CD8-positive, alpha-beta memory T cell (primary cell): ENCODE measurements at regions not wholly inside any gene's neighbourhood (a gene's known extent, or its start where the extent isn't known, plus 50 kb on each side); places are given as distances from the start of the nearest gene placed in this dataset.

ENCODE experiments used
- CTCF ChIA-PET: fragments of 350-600 bp; sonication (Branson Sonifier 250); formaldehyde crosslinking; loops from one replicate; lab custom pipeline; 2021; ENCODE audit warnings: antibody characterized with exemption; lab: Charles Lee
- POLR2A ChIA-PET: fragments of 350-600 bp; sonication (Branson Sonifier 250); formaldehyde crosslinking; loops from one replicate; lab custom pipeline; 2021; ENCODE audit warnings: antibody characterized with exemption; lab: Charles Lee
- DNase-seq, 5 donors: peaks; one replicate each; pipeline versions ENCODE4 v3.0.0 to v3.0.0-alpha.2; 2020 to 2022; ENCODE audit warnings: mixed read lengths in 1 of 5
- H3K27ac ChIP-seq: one replicate; pipeline ENCODE4 v1.7.0; 2013; ENCODE audit warnings: low read depth, mild to moderate bottlenecking, low read length, moderate library complexity
- H3K27me3 ChIP-seq: 2 replicates; pipeline ENCODE4 v1.7.0; 2013; ENCODE audit warnings: low read length, mild to moderate bottlenecking; ENCODE audit not compliant: insufficient read depth, poor library complexity, severe bottlenecking
- H3K36me3 ChIP-seq: 2 replicates; pipeline ENCODE4 v1.7.0; 2013; ENCODE audit warnings: mild to moderate bottlenecking, low read length, moderate library complexity; ENCODE audit not compliant: insufficient read depth
- H3K4me1 ChIP-seq: 2 replicates; pipeline ENCODE4 v1.7.0; 2013; ENCODE audit warnings: mild to moderate bottlenecking, low read length, moderate library complexity; ENCODE audit not compliant: insufficient read depth
- H3K4me3 ChIP-seq: 2 replicates; pipeline ENCODE4 v1.7.0; 2013; ENCODE audit warnings: mild to moderate bottlenecking, low read length
- H3K9me3 ChIP-seq: 2 replicates; pipeline ENCODE4 v1.7.0; 2013; ENCODE audit warnings: mild to moderate bottlenecking, low read length
- H3K27ac Mint-ChIP-seq, 8 donors: one replicate each; pipeline ENCODE4 v1.8.0; 2020 to 2021; ENCODE audit warnings: mixed read lengths in 8 of 8, mild to moderate bottlenecking in 6 of 8, inconsistent platforms in 3 of 8, moderate library complexity in 3 of 8
- H3K27me3 Mint-ChIP-seq, 2 donors: one replicate each; pipeline ENCODE4 v1.8.0; 2020 to 2021; ENCODE audit warnings: mixed read lengths in 2 of 2, mild to moderate bottlenecking in 1 of 2, moderate library complexity in 1 of 2
- H3K36me3 Mint-ChIP-seq, 3 donors: one replicate each; pipeline ENCODE4 v1.8.0; 2020 to 2021; ENCODE audit warnings: mixed read lengths in 3 of 3, inconsistent platforms in 1 of 3, mild to moderate bottlenecking in 1 of 3
- H3K4me1 Mint-ChIP-seq, 3 donors: one replicate each; pipeline ENCODE4 v1.8.0; 2020 to 2021; ENCODE audit warnings: mixed read lengths in 3 of 3, inconsistent platforms in 1 of 3, mild to moderate bottlenecking in 1 of 3
- H3K4me3 Mint-ChIP-seq, 7 donors: one replicate each; pipeline ENCODE4 v1.8.0; 2020 to 2021; ENCODE audit warnings: mixed read lengths in 7 of 7, mild to moderate bottlenecking in 6 of 7, moderate library complexity in 4 of 7, inconsistent platforms in 2 of 7
- H3K9me3 Mint-ChIP-seq, 5 donors: one replicate each; pipeline ENCODE4 v1.8.0; 2020 to 2022; ENCODE audit warnings: mixed read lengths in 5 of 5, mild to moderate bottlenecking in 3 of 5, moderate library complexity in 2 of 5, inconsistent platforms in 1 of 5

DNA sequence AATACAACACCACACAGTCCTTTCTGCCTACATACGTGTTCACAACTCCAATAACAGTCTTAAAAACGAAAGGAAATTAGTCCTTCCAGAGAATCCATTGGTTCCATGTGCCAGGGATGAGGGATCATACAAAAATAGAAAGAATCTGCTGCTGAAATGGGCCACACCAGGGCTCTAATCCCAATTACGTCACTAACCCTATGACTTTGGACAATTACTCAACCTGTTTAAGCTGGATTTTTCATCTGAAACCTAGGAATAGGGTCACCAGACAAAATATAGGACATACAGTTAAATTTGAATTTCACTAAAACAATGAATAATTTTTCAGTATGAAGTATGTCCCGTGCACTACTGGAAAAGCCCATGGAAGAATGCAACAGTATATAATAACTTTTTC lies 264.7 kb downstream of the YTHDC2 start:
- Mint-ChIP-seq H3K9me3 (peaks cover 0 to 4% (median 0%) of the 10 kb centered on the region in 5 donors), H3K4me3 (no peak overlapping the region), H3K4me1 (no peaks in the 10 kb centered on the region), H3K27ac (no peak overlapping the region), H3K36me3 (no peaks in the 10 kb centered on the region), H3K27me3 (peaks cover 0 to 1% of the 10 kb centered on the region in 2 donors)
- Histone ChIP-seq H3K9me3 (no peaks in the 10 kb centered on the region), H3K27ac (no peak overlapping the region), H3K4me1 (no peaks in the 10 kb centered on the region), H3K4me3 (no peak overlapping the region), H3K27me3 (no peaks in the 10 kb centered on the region), H3K36me3 (no peaks in the 10 kb centered on the region)
- ChIA-PET POLR2A (no interaction called here), CTCF (no interaction called here)
- no peak for DNase-seq

DNA sequence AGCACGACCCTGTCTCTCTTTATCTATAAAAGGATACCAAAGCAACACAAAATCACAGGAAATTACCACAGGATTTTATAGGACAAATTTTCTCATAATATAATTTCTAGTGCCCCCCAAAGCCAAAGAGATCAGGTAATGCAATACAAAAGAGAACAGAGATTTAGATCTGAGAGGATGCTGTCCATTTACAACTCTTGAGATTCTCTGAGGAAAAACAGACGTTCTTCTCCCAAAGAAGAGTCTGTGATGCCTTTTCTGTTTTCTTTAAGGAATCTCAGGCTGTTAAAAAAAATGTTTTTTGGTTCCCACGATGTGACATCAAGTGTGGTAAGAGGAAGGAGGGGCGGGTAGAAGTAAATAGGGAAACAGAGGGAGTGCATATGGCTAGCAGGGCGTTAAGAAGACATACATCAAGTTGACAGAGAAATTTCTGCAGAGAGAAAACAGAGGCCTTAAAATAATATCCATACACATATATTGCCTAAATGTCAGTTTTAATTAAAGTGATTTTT lies 274.7 kb downstream of the YTHDC2 start:
- Mint-ChIP-seq H3K27me3 (peaks cover 0 to 3% of the 10 kb centered on the region in 2 donors), H3K36me3 (no peaks in the 10 kb centered on the region), H3K4me3 (no peak overlapping the region), H3K9me3 (peaks cover 0 to 10% (median 1%) of the 10 kb centered on the region in 5 donors), H3K27ac (no peak overlapping the region), H3K4me1 (no peaks in the 10 kb centered on the region)
- H3K27ac ChIP-seq: no peak overlapping the region
- H3K9me3 ChIP-seq: no peaks in the 10 kb centered on the region
- ChIA-PET CTCF (no interaction called here), POLR2A (no interaction called here)
- no peaks in the 10 kb centered on the region for H3K36me3 ChIP-seq
- no peak for DNase-seq
- no peak overlapping the region for H3K4me3 ChIP-seq
- H3K4me1 ChIP-seq: no peaks in the 10 kb centered on the region
- H3K27me3 ChIP-seq: no peaks in the 10 kb centered on the region

DNA sequence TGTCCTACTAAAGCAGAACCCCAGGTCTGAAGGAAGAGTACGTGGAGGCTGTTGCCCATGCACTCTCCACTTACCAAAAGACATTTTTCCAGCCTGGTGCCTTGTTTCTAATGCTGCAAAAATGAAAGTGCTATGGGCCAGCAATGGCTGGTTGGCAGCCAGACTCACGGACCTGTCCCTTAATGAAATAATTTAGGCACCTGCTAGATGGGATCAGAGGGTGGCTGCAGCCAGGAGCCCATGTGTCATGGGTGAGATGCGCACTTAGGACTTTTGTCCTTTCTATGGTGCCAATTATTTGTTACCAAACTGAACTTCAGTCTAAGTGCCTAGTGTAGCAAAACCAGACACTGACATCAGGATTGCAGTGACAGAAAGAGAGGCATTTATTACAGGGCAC lies 276.3 kb downstream of the YTHDC2 start:
- H3K27ac Mint-ChIP-seq: no peak overlapping the region
- Histone ChIP-seq H3K27me3 (no peaks in the 10 kb centered on the region), H3K36me3 (no peaks in the 10 kb centered on the region), H3K4me1 (no peaks in the 10 kb centered on the region), H3K27ac (no peak overlapping the region), H3K9me3 (no peaks in the 10 kb centered on the region), H3K4me3 (no peak overlapping the region)
- ChIA-PET POLR2A (no interaction called here), CTCF (interaction anchor here (0.8 kb wide), 1 partner anchor 13 kb away, joined by 3 read pairs; no protein-coding TSS in a partner anchor)
- peaks cover 0 to 3% of the 10 kb centered on the region in 2 donors for H3K27me3 Mint-ChIP-seq
- no peak overlapping the region for H3K4me3 Mint-ChIP-seq
- DNase-seq: no peak
- H3K9me3 Mint-ChIP-seq: peaks cover 0 to 10% (median 1%) of the 10 kb centered on the region in 5 donors
- H3K4me1 Mint-ChIP-seq: no peaks in the 10 kb centered on the region
- no peaks in the 10 kb centered on the region for H3K36me3 Mint-ChIP-seq

DNA sequence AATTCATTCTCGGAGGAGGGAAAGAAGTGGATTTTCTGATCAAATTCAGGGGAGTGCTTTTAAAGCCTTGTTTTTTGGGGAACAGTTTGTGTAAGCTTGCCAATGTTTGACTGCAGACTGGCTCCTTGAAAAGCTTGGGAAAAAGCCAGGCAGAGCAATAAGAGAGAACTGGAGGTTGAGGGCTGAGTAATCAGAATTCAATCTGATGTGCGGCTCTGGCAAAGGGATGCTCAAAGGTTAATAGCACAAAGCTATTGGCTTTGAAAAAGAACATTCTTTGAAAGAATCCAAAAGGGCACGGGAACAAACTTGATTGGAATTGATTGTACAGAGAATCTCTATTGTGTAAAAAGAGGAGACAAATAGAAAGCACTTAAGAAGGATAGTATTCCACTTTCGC lies 279.3 kb downstream of the YTHDC2 start:
- H3K9me3 Mint-ChIP-seq: peaks cover 0 to 10% (median 1%) of the 10 kb centered on the region in 5 donors
- peaks cover 0 to 3% of the 10 kb centered on the region in 2 donors for H3K27me3 Mint-ChIP-seq
- no peak for DNase-seq
- Histone ChIP-seq H3K36me3 (no peaks in the 10 kb centered on the region), H3K4me3 (no peak overlapping the region), H3K4me1 (no peaks in the 10 kb centered on the region), H3K27me3 (no peaks in the 10 kb centered on the region), H3K9me3 (no peaks in the 10 kb centered on the region), H3K27ac (no peak overlapping the region)
- POLR2A ChIA-PET: no interaction called here
- no peak overlapping the region for H3K27ac Mint-ChIP-seq
- CTCF ChIA-PET: no interaction called here
- H3K36me3 Mint-ChIP-seq: no peaks in the 10 kb centered on the region
- no peaks in the 10 kb centered on the region for H3K4me1 Mint-ChIP-seq
- no peak overlapping the region for H3K4me3 Mint-ChIP-seq

DNA sequence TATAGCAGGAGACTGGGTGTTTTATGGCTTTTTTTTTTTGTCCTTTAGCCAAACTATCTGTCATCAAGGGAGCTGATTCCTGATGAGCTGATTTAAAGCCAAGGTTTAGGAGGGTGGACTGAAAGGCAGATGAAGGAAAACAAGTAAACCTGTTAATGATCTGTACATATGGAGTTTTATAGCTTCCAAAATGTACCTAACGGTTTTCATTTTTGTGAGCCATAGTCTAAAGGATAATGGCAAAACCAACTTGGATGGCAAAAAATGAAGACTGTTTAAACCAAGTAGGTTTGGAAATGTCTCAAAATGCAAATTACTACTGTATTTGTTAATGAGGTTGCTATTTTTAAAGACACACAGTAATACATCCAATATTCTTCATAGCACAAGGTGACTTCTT lies 281.5 kb downstream of the YTHDC2 start:
- Histone ChIP-seq H3K36me3 (no peaks in the 10 kb centered on the region), H3K27me3 (no peaks in the 10 kb centered on the region), H3K4me1 (no peaks in the 10 kb centered on the region), H3K4me3 (no peak overlapping the region), H3K27ac (no peak overlapping the region), H3K9me3 (no peaks in the 10 kb centered on the region)
- no peak overlapping the region for H3K27ac Mint-ChIP-seq
- H3K4me3 Mint-ChIP-seq: no peak overlapping the region
- no peaks in the 10 kb centered on the region for H3K4me1 Mint-ChIP-seq
- CTCF ChIA-PET: no interaction called here
- POLR2A ChIA-PET: no interaction called here
- DNase-seq: no peak
- H3K36me3 Mint-ChIP-seq: no peaks in the 10 kb centered on the region
- peaks cover 0 to 7% (median 1%) of the 10 kb centered on the region in 5 donors for H3K9me3 Mint-ChIP-seq
- no peaks in the 10 kb centered on the region for H3K27me3 Mint-ChIP-seq

DNA sequence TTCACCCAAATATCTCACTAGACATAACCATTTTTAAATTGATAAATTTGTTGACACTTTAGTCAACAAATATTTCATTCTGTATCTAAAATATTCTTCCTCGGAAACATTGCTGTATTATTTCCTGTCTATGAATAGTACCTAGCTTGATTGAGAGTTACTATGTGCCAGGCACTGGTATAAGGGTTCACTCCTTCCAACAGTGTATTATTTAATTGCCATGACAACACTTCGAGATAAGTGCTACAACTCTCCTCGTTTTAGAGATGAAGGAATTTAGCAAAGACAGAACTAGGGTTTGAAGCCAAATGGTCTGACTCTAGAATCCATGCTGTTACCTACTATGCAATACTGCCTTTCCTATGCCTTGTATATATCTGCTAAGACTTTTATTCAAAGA lies 287.2 kb downstream of the YTHDC2 start:
- ChIA-PET CTCF (no interaction called here), POLR2A (interaction anchor here (0.6 kb wide), 1 partner anchor 726 kb away, joined by 3 read pairs; no protein-coding TSS in a partner anchor)
- no peaks in the 10 kb centered on the region for H3K4me1 Mint-ChIP-seq
- Histone ChIP-seq H3K4me3 (no peak overlapping the region), H3K27ac (no peak overlapping the region), H3K4me1 (no peaks in the 10 kb centered on the region), H3K27me3 (no peaks in the 10 kb centered on the region), H3K36me3 (no peaks in the 10 kb centered on the region), H3K9me3 (no peaks in the 10 kb centered on the region)
- H3K27me3 Mint-ChIP-seq: no peaks in the 10 kb centered on the region
- no peak for DNase-seq
- H3K36me3 Mint-ChIP-seq: no peaks in the 10 kb centered on the region
- H3K9me3 Mint-ChIP-seq: peaks cover 0 to 14% (median 3%) of the 10 kb centered on the region in 5 donors
- no peak overlapping the region for H3K27ac Mint-ChIP-seq
- H3K4me3 Mint-ChIP-seq: no peak overlapping the region

DNA sequence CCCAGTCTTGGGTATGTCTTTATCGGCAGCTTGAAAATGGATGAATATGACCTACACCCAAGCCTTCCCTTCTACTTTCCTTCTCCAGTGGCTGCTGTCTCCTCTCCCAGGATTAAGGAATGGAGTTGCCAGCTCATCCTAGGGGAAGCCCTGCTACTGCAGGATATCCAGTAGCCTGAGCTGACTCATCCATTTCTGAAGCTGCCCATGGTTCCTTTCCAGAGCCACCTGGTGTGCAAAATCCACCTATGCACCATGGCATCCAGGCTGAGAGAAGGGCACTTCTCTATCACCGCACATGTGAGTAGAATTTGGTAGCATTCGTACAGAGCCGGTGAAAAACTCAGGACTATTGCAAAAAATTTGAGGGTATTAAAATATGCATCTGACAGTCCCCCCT lies 290.8 kb downstream of the YTHDC2 start:
- Histone ChIP-seq H3K27me3 (no peaks in the 10 kb centered on the region), H3K4me3 (no peak overlapping the region), H3K9me3 (no peaks in the 10 kb centered on the region), H3K36me3 (no peaks in the 10 kb centered on the region), H3K4me1 (no peaks in the 10 kb centered on the region), H3K27ac (no peak overlapping the region)
- no peak overlapping the region for H3K27ac Mint-ChIP-seq
- no peaks in the 10 kb centered on the region for H3K36me3 Mint-ChIP-seq
- no peaks in the 10 kb centered on the region for H3K4me1 Mint-ChIP-seq
- DNase-seq: no peak
- H3K4me3 Mint-ChIP-seq: no peak overlapping the region
- POLR2A ChIA-PET: no interaction called here
- peaks cover 0 to 14% (median 3%) of the 10 kb centered on the region in 5 donors for H3K9me3 Mint-ChIP-seq
- CTCF ChIA-PET: no interaction called here
- H3K27me3 Mint-ChIP-seq: peaks cover 0 to 2% of the 10 kb centered on the region in 2 donors

DNA sequence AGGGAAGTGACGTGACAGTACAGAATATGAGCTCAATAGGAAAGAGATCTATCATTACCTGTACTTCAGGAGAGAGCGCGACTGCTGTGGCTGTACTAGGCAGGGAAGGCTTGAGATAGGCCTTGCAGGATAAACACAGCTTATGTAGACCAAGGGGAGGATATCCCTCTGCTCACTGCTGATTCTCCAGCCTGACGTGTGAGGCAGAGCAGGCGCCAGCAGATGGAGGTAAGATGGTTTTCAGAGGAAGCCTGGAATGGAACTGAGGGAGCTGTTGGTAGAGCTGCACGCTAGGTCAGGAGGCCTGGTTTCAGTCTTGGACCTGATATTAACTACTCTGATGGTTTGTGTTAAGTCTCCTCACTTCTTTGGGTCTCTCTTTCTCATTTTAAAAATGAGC lies 291.4 kb downstream of the YTHDC2 start:
- ChIA-PET CTCF (no interaction called here), POLR2A (no interaction called here)
- no peaks in the 10 kb centered on the region for H3K9me3 ChIP-seq
- H3K27ac ChIP-seq: no peak overlapping the region
- H3K9me3 Mint-ChIP-seq: peaks cover 0 to 14% (median 3%) of the 10 kb centered on the region in 5 donors
- H3K4me3 Mint-ChIP-seq: no peak overlapping the region
- H3K27me3 ChIP-seq: no peaks in the 10 kb centered on the region
- no peak for DNase-seq
- H3K36me3 Mint-ChIP-seq: no peaks in the 10 kb centered on the region
- H3K27me3 Mint-ChIP-seq: peaks cover 0 to 2% of the 10 kb centered on the region in 2 donors
- H3K27ac Mint-ChIP-seq: no peak overlapping the region
- no peaks in the 10 kb centered on the region for H3K4me1 Mint-ChIP-seq
- H3K4me1 ChIP-seq: no peaks in the 10 kb centered on the region
- no peak overlapping the region for H3K4me3 ChIP-seq
- no peaks in the 10 kb centered on the region for H3K36me3 ChIP-seq
